Suprapubic skin (tissue), 3 donors: ENCODE measurements at regions not wholly inside any gene's neighbourhood (a gene's known extent, or its start where the extent isn't known, plus 50 kb on each side); places are given as distances from the start of the nearest gene placed in this dataset.

Experiments used
- CTCF ChIP-seq, 2 donors: fragments of 200-600 bp in 1 of 2; fragments of 450-650 bp in 1 of 2; sonication (generic) in 1 of 2; IDR thresholded peaks; one replicate each; pipeline ENCODE4 v1.5.1; 2016 to 2019; ENCODE audit warnings: antibody characterized with exemption in 2 of 2, mild to moderate bottlenecking in 1 of 2, moderate library complexity in 1 of 2
- EP300 ChIP-seq: sonication (generic); formaldehyde crosslinking; IDR thresholded peaks from one replicate; pipeline ENCODE4 v1.6.1; 2017; ENCODE audit warnings: antibody characterized with exemption
- POLR2A ChIP-seq, 2 donors: fragments of 450-650 bp; IDR thresholded peaks; one replicate each; pipeline ENCODE4 v1.6.1; 2017; ENCODE audit warnings: antibody characterized with exemption in 2 of 2, mild to moderate bottlenecking in 2 of 2, moderate library complexity in 2 of 2

- TF ChIP-seq CTCF (IDR thresholded peaks at IDR 0.05): no peak
- no peak for TF ChIP-seq EP300
- no peak for TF ChIP-seq POLR2A (IDR thresholded peaks at IDR 0.05)
Observed at GRCh38 chr17:22310717-22311686, 618.7 kb downstream of the KCNJ18 start.
